Tibial nerve (tissue), 4 donors: ENCODE measurements at regions not wholly inside any gene's neighbourhood (a gene's known extent, or its start where the extent isn't known, plus 50 kb on each side); places are given as distances from the start of the nearest gene placed in this dataset.

ENCODE experiments used
- EP300 ChIP-seq, 2 donors: sonication (generic); formaldehyde crosslinking; IDR thresholded peaks; one replicate each; pipeline ENCODE4 v1.6.1; 2017; ENCODE audit warnings: antibody characterized with exemption in 2 of 2, mild to moderate bottlenecking in 1 of 2
- TF ChIP-seq, protein P1 (sequence below), 5 experiments: fragments of 200-600 bp in 3 of 5; fragments of 450-650 bp in 2 of 5; sonication (generic) in 3 of 5; IDR thresholded peaks; one replicate each; pipeline ENCODE4 v1.5.1; 2016 to 2019; ENCODE audit warnings: antibody characterized with exemption in 5 of 5, mild to moderate bottlenecking in 3 of 5, moderate library complexity in 2 of 5

DNA sequence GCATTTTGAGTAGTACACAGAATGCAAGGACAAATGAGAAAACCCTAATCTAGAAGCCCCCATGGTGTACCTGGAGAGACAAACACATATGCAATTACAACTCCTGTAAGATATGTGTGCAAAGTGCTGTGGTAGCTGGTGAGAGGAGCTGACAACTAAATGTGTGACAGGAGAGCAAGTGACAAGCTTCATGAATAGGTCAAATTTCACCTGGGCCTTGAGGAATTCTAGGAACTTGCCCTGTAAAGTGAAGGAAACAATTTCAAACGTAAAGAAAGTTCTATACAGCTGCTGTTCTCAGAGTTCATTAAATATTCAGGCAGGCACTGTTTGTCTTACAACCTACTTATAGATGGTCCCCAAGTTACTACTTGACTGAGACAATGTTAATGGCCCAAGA lies 437.0 kb downstream of the TUSC7 start:
- TF ChIP-seq, protein P1, sequence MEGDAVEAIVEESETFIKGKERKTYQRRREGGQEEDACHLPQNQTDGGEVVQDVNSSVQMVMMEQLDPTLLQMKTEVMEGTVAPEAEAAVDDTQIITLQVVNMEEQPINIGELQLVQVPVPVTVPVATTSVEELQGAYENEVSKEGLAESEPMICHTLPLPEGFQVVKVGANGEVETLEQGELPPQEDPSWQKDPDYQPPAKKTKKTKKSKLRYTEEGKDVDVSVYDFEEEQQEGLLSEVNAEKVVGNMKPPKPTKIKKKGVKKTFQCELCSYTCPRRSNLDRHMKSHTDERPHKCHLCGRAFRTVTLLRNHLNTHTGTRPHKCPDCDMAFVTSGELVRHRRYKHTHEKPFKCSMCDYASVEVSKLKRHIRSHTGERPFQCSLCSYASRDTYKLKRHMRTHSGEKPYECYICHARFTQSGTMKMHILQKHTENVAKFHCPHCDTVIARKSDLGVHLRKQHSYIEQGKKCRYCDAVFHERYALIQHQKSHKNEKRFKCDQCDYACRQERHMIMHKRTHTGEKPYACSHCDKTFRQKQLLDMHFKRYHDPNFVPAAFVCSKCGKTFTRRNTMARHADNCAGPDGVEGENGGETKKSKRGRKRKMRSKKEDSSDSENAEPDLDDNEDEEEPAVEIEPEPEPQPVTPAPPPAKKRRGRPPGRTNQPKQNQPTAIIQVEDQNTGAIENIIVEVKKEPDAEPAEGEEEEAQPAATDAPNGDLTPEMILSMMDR (IDR thresholded peaks at IDR 0.05), result no peak
- TF ChIP-seq EP300 (IDR thresholded peaks at IDR 0.05), result no peak
